Tibial nerve (tissue), 4 donors: ENCODE measurements at regions not wholly inside any gene's neighbourhood (a gene's known extent, or its start where the extent isn't known, plus 50 kb on each side); places are given as distances from the start of the nearest gene placed in this dataset.
A peak's percentile ranks its signal among the peaks of the same experiment; 100 is the strongest.

Source experiments
- DNase-seq, 2 donors: peaks; one replicate each; pipeline ENCODE4 v3.0.0-alpha.2; 2019; ENCODE audit warnings: low spot score in 2 of 2
- H3K27ac ChIP-seq, 4 donors: fragments of 200-600 bp; sonication (generic) in 3 of 4; one replicate each; pipeline ENCODE4 v1.5.1; 2017 to 2019; ENCODE audit warnings: mild to moderate bottlenecking in 1 of 4
- H3K27me3 ChIP-seq, 2 donors: fragments of 200-600 bp; sonication (generic) in 1 of 2; one replicate each; pipeline versions ENCODE4 v1.5.1 to v1.6.0; 2017 to 2019
- H3K36me3 ChIP-seq, 3 donors: fragments of 200-600 bp; sonication (generic); one replicate each; pipeline ENCODE4 v1.5.1; 2018 to 2019
- H3K4me1 ChIP-seq, 4 donors: fragments of 200-600 bp; sonication (generic) in 3 of 4; one replicate each; pipeline ENCODE4 v1.5.1; 2017 to 2019
- H3K4me3 ChIP-seq, 4 donors: fragments of 200-600 bp; sonication (generic) in 3 of 4; one replicate each; pipeline ENCODE4 v1.5.1; 2017 to 2019; ENCODE audit warnings: mild to moderate bottlenecking in 1 of 4, moderate library complexity in 1 of 4
- H3K9me3 ChIP-seq, 4 donors: fragments of 200-600 bp; sonication (generic) in 3 of 4; one replicate each; pipeline ENCODE4 v1.5.1; 2017 to 2019
- EP300 ChIP-seq, 2 donors: sonication (generic); formaldehyde crosslinking; IDR thresholded peaks; one replicate each; pipeline ENCODE4 v1.6.1; 2017; ENCODE audit warnings: antibody characterized with exemption in 2 of 2, mild to moderate bottlenecking in 1 of 2
- POLR2A ChIP-seq, 2 donors: fragments of 450-650 bp; IDR thresholded peaks; one replicate each; pipeline ENCODE4 v1.6.1; 2017; ENCODE audit warnings: antibody characterized with exemption in 2 of 2, mild to moderate bottlenecking in 2 of 2, moderate library complexity in 2 of 2
- WGBS, 2 donors: methylation state at CpG; one replicate each; pipeline ENCODE4 v1.1.5; 2018; 5-methylcytosine and 5-hydroxymethylcytosine counted together
- TF ChIP-seq, protein P1 (sequence below), 5 experiments: fragments of 200-600 bp in 3 of 5; fragments of 450-650 bp in 2 of 5; sonication (generic) in 3 of 5; IDR thresholded peaks; one replicate each; pipeline ENCODE4 v1.5.1; 2016 to 2019; ENCODE audit warnings: antibody characterized with exemption in 5 of 5, mild to moderate bottlenecking in 3 of 5, moderate library complexity in 2 of 5

DNA sequence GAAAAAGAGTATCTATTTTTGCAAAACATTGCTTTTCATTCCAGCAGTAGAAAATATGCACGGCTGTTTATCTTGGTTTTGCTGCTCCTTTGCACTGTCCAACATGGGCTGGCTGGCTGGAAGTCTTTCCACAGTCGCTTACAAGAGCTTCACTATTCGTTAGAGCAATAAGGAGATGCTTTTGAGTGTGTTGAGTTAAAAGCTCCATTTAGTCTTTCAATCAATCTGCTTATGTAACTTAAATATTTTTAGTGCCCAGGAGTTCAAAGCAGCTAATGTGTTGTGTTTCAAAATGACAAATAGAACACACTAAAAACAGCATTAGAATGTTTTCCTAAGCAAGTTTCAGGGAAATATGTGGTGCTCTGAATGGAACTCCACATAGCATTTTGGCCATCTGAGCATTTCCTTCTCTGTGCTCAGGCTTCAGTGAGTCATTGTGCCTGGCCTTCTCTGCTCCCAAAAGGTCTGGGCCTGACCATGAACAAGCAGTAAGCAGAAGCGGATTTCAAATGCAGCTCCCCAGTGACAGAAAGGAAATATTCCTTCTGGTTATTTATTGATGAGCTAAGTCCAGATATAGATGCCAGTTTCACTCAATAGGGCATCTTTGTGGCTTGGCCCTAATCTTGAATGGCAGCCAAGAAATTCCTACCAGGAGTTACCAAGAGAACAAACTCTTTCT lies 580.3 kb downstream of the TENT5A start:
- H3K4me3 ChIP-seq, result no peak overlapping the region
- peak overlapping the region in 3 of 4 donors; percentile 58 to 80 (median 67) for H3K27ac ChIP-seq
- DNase-seq, result peak; percentile 13 to 21

DNA sequence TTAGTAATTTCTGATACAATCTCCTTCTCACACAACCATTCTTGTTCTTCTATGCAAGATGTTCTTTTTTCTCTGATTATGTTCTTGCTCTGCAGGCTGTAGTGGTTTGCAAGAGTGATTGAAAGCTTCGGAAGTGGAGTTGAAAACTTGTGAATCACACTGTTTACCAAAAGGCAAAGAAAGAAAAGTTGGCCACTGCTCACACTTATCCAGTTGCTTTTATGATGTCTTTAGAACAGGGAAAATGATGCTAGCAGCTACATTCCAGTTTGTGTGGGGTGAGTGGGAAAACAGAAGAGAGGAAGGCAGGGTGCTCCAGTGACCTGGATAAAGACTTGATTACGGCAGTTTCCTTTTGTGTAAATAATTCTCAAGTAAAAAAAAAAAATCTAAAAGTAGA lies 583.3 kb downstream of the TENT5A start:
- WGBS, 2 donors, result 15 to 27% methylated on average over 2 of the region's 2 CpGs
- no peak for DNase-seq
- Histone ChIP-seq H3K27me3 (no peaks in the 10 kb centered on the region), H3K36me3 (no peaks in the 10 kb centered on the region), H3K4me3 (no peak overlapping the region), H3K9me3 (no peaks in the 10 kb centered on the region), H3K27ac (peak overlapping the region in 2 of 4 donors; percentile 40 to 80), H3K4me1 (peaks cover 0 to 50% (median 5%) of the 10 kb centered on the region in 4 donors)
- no peak for TF ChIP-seq EP300 (IDR thresholded peaks at IDR 0.05)
- TF ChIP-seq, protein P1, sequence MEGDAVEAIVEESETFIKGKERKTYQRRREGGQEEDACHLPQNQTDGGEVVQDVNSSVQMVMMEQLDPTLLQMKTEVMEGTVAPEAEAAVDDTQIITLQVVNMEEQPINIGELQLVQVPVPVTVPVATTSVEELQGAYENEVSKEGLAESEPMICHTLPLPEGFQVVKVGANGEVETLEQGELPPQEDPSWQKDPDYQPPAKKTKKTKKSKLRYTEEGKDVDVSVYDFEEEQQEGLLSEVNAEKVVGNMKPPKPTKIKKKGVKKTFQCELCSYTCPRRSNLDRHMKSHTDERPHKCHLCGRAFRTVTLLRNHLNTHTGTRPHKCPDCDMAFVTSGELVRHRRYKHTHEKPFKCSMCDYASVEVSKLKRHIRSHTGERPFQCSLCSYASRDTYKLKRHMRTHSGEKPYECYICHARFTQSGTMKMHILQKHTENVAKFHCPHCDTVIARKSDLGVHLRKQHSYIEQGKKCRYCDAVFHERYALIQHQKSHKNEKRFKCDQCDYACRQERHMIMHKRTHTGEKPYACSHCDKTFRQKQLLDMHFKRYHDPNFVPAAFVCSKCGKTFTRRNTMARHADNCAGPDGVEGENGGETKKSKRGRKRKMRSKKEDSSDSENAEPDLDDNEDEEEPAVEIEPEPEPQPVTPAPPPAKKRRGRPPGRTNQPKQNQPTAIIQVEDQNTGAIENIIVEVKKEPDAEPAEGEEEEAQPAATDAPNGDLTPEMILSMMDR (IDR thresholded peaks at IDR 0.05), result no peak
- TF ChIP-seq POLR2A (IDR thresholded peaks at IDR 0.05), result no peak

More for the DNA sequence above, 580.3 kb downstream of the TENT5A start:
- Histone ChIP-seq H3K4me1 (peaks cover 0 to 42% (median 5%) of the 10 kb centered on the region in 4 donors), H3K36me3 (no peaks in the 10 kb centered on the region), H3K27me3 (no peaks in the 10 kb centered on the region), H3K9me3 (no peaks in the 10 kb centered on the region)
- WGBS, 2 donors, result 15 to 20% methylated on average over 4 of the region's 4 CpGs
- TF ChIP-seq POLR2A (IDR thresholded peaks at IDR 0.05) (no peak), EP300 (IDR thresholded peaks at IDR 0.05) (peak in 1 of 2 donors; percentile 24)

DNA sequence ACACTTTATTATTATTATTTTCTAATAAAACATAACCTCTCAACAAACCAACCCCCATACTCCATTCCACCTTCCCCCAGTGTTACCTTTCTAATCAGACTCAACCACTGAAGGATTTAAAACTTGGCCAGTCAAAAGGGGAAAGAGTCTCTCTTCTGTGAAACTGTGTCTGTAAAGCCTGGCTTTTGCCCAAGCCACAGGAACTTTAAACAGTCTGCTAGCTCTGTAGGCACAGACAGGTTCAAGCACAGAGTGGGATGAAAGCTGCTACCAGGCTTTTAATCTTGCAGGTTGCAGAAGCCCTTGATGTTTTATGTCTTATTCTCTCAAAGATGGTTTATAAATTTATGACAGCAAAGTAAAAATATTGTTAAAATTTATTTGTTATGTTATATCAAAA lies 585.7 kb downstream of the TENT5A start:
- Histone ChIP-seq H3K9me3 (no peaks in the 10 kb centered on the region), H3K4me1 (peaks cover 0 to 33% (median 3%) of the 10 kb centered on the region in 4 donors), H3K27me3 (no peaks in the 10 kb centered on the region), H3K27ac (no peak overlapping the region), H3K36me3 (no peaks in the 10 kb centered on the region), H3K4me3 (no peak overlapping the region)
- TF ChIP-seq, protein P1 (IDR thresholded peaks at IDR 0.05), result no peak
- TF ChIP-seq EP300 (IDR thresholded peaks at IDR 0.05) (no peak), POLR2A (IDR thresholded peaks at IDR 0.05) (no peak)
- no peak for DNase-seq

DNA sequence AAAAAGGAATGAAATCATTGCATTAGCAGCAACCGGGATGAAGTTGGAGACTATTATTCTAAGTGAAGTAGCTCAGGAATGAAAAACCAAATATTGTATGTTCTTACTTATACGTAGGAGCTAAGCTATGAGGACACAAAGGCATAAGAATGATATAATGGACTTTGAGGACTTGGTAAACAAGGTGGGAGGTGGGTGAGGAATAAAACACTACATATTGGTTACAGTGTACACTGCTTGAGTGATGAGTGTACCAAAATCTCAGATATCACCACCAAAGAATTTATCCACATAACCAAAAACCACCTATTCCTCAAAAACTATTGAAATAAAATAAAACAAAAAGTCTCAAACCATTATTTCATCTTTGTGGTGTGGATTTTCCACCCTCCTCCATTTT lies 593.5 kb downstream of the TENT5A start:
- TF ChIP-seq EP300 (IDR thresholded peaks at IDR 0.05), result no peak
- TF ChIP-seq, protein P1 (IDR thresholded peaks at IDR 0.05), result no peak
- no peak for TF ChIP-seq POLR2A (IDR thresholded peaks at IDR 0.05)
- peaks cover 0 to 3% (median 0%) of the 10 kb centered on the region in 4 donors for H3K9me3 ChIP-seq

DNA sequence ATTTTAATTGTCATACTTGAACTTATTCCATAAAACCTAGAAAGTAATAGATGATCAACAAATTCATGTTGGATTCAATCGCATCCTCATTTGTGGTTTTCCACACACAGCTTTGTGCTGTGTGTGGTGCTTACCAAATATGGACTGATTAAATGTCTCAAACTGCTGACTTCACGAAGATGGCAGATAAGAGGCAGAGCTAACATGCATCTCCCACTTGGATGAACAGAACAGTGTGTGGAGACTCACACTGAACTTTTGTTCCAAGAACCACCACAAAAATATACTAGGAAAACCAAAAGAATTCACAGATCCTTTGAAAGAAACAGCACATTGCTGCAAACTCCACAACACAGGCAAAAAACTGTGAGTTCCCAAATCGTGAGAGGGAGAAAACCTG lies 603.7 kb downstream of the TENT5A start:
- TF ChIP-seq POLR2A (IDR thresholded peaks at IDR 0.05), result no peak
- TF ChIP-seq, protein P1 (IDR thresholded peaks at IDR 0.05), result no peak
- no peak for TF ChIP-seq EP300 (IDR thresholded peaks at IDR 0.05)
- Histone ChIP-seq H3K9me3 (peaks cover 0 to 34% (median 5%) of the 10 kb centered on the region in 4 donors), H3K4me3 (no peak overlapping the region), H3K27ac (no peak overlapping the region), H3K36me3 (no peaks in the 10 kb centered on the region), H3K4me1 (no peaks in the 10 kb centered on the region), H3K27me3 (no peaks in the 10 kb centered on the region)
- DNase-seq, result no peak
- 73 to 78% methylated on average over 3 of the region's 3 CpGs for WGBS, 2 donors

More for the DNA sequence above, 593.5 kb downstream of the TENT5A start:
- Histone ChIP-seq H3K27me3 (no peaks in the 10 kb centered on the region), H3K36me3 (no peaks in the 10 kb centered on the region), H3K4me1 (no peaks in the 10 kb centered on the region), H3K4me3 (no peak overlapping the region), H3K27ac (no peak overlapping the region)
- 70 to 91% methylated on average over 2 of the region's 2 CpGs for WGBS, 2 donors
- no peak for DNase-seq
